KMS-11 (cell line): ENCODE measurements at regions not wholly inside any gene's neighbourhood (a gene's known extent, or its start where the extent isn't known, plus 50 kb on each side); places are given as distances from the start of the nearest gene placed in this dataset.

Experiments
- H2AFZ ChIP-seq: fragments of 200-600 bp; sonication (generic); 2 replicates; pipeline ENCODE4 v1.6.1; 2016; ENCODE audit warnings: antibody characterized with exemption, mixed run types, low read depth
- H3K27ac ChIP-seq: fragments of 200-600 bp; sonication (generic); 2 replicates; pipeline ENCODE4 v1.6.1; 2016; ENCODE audit warnings: mild to moderate bottlenecking, mixed run types
- H3K27me3 ChIP-seq: fragments of 200-600 bp; sonication (generic); 2 replicates; pipeline ENCODE4 v1.6.1; 2017; ENCODE audit warnings: mild to moderate bottlenecking, low read depth, mixed run types, moderate library complexity; ENCODE audit not compliant: insufficient read depth
- H3K36me3 ChIP-seq: fragments of 200-600 bp; sonication (generic); 2 replicates; pipeline ENCODE4 v1.6.1; 2017; ENCODE audit warnings: mild to moderate bottlenecking, mixed run types; ENCODE audit not compliant: insufficient read depth
- H3K4me1 ChIP-seq: fragments of 200-600 bp; sonication (generic); 2 replicates; pipeline ENCODE4 v1.6.1; 2016; ENCODE audit warnings: mild to moderate bottlenecking, low read depth, mixed run types; ENCODE audit not compliant: poor library complexity, severe bottlenecking
- H3K4me2 ChIP-seq: fragments of 200-600 bp; sonication (generic); 2 replicates; pipeline ENCODE4 v1.7.0; 2016; ENCODE audit warnings: mild to moderate bottlenecking, mixed run types
- H3K4me3 ChIP-seq: fragments of 200-600 bp; sonication (generic); IDR thresholded peaks from 2 replicates; pipeline ENCODE4 v1.6.1; 2017; ENCODE audit warnings: low read depth, low read length, mixed read lengths; ENCODE audit not compliant: insufficient read depth
- H3K79me2 ChIP-seq: fragments of 200-600 bp; sonication (generic); 2 replicates; pipeline ENCODE4 v1.6.1; 2016; ENCODE audit warnings: low read depth, mixed run types; ENCODE audit not compliant: insufficient read depth
- H3K9ac ChIP-seq: fragments of 200-600 bp; sonication (generic); 2 replicates; pipeline ENCODE4 v1.6.1; 2016; ENCODE audit warnings: mild to moderate bottlenecking, mixed run types
- H4K20me1 ChIP-seq: fragments of 200-600 bp; sonication (generic); 2 replicates; pipeline ENCODE4 v1.6.1; 2016; ENCODE audit warnings: mild to moderate bottlenecking, mixed run types; ENCODE audit not compliant: insufficient read depth
- CTCF ChIP-seq: fragments of 200-600 bp; sonication (generic); conservative IDR thresholded peaks from 2 replicates; pipeline ENCODE4 v1.6.1; 2017; ENCODE audit warnings: low read depth, mild to moderate bottlenecking, antibody characterized with exemption, low read length, moderate library complexity, mixed read lengths

GRCh38 chr11:69978841-69979614, 99.1 kb upstream of the ANO1 start:
- H2AFZ ChIP-seq: no peak overlapping the region
- H3K27me3 ChIP-seq: peaks cover 11% of the 10 kb centered on the region; the same call in 1 of the 2 replicates
- H3K4me2 ChIP-seq: no peak overlapping the region
- H3K27ac ChIP-seq: no peak overlapping the region
- H3K36me3 ChIP-seq: no peaks in the 10 kb centered on the region
- no peaks in the 10 kb centered on the region for H3K79me2 ChIP-seq
- no peaks in the 10 kb centered on the region for H4K20me1 ChIP-seq
- no peak overlapping the region for H3K4me3 ChIP-seq
- H3K9ac ChIP-seq: no peak overlapping the region
- no peak for TF ChIP-seq CTCF
- H3K4me1 ChIP-seq: no peaks in the 10 kb centered on the region

DNA sequence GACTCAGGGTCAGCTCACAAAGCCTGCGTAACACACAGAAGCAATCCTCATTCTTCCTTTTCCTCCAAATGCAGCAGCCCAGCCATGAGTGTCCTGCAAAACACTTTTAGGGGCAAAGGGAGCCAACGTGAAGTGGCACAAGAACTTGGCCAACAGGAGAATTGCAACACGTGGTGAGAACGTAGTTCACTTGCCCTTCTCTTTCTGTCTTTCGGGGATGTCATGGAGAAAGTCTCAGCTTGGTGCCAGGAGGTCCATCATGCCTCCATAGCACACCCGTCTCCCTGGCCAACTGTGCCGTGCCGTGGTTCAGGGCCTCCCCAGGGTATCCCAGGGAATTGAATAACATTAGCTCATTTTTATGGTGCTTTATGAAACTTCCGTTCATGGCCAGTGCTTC, 98.5 kb upstream of the ANO1 start:
- Histone ChIP-seq H3K36me3 (no peaks in the 10 kb centered on the region), H3K27me3 (peaks cover 15% of the 10 kb centered on the region; the same call in 1 of the 2 replicates), H3K27ac (no peak overlapping the region), H3K4me3 (no peak overlapping the region), H3K4me2 (no peak overlapping the region), H3K9ac (no peak overlapping the region), H4K20me1 (no peaks in the 10 kb centered on the region), H2AFZ (no peak overlapping the region), H3K79me2 (no peaks in the 10 kb centered on the region), H3K4me1 (no peaks in the 10 kb centered on the region)
- no peak for TF ChIP-seq CTCF

GRCh38 chr11:69981119-69981784, 96.9 kb upstream of the ANO1 start:
- no peak overlapping the region for H3K4me3 ChIP-seq
- H4K20me1 ChIP-seq: no peaks in the 10 kb centered on the region
- no peak for TF ChIP-seq CTCF
- no peak overlapping the region for H3K4me2 ChIP-seq
- peaks cover 15% of the 10 kb centered on the region; the same call in 1 of the 2 replicates for H3K27me3 ChIP-seq
- no peak overlapping the region for H3K9ac ChIP-seq
- no peak overlapping the region for H3K27ac ChIP-seq
- no peaks in the 10 kb centered on the region for H3K4me1 ChIP-seq
- H2AFZ ChIP-seq: no peak overlapping the region
- no peaks in the 10 kb centered on the region for H3K36me3 ChIP-seq
- no peaks in the 10 kb centered on the region for H3K79me2 ChIP-seq

- no peak for TF ChIP-seq CTCF
- Histone ChIP-seq H3K4me1 (no peaks in the 10 kb centered on the region), H3K27ac (no peak overlapping the region), H3K9ac (no peak overlapping the region), H3K79me2 (no peaks in the 10 kb centered on the region), H4K20me1 (no peaks in the 10 kb centered on the region), H2AFZ (no peak overlapping the region), H3K4me3 (no peak overlapping the region), H3K27me3 (peaks cover 15% of the 10 kb centered on the region; the same call in 1 of the 2 replicates), H3K4me2 (no peak overlapping the region), H3K36me3 (no peaks in the 10 kb centered on the region)
These were observed 95.2 kb upstream of the ANO1 start for GRCh38 chr11:69982690-69983570.
